Cerebellar nuclear complex (tissue), 1 donor: ENCODE measurements at regions not wholly inside any gene's neighbourhood (a gene's known extent, or its start where the extent isn't known, plus 50 kb on each side); places are given as distances from the start of the nearest gene placed in this dataset.
"Not testable (repeated sequence)": the region's sequence is repeated elsewhere in the genome, so short reads cannot be mapped to it uniquely, and the experiment has no call there.

Experiments used
- DNase-seq, 2 experiments: peaks; one replicate each; lab custom pipeline; 2025; lab: John Stamatoyannopoulos, UW

- no peak for DNase-seq
These were observed 490.6 kb upstream of the MARCKS start for GRCh38 chr6:113366505-113366904.

GRCh38 chr6:113370508-113371502, 486.3 kb upstream of the MARCKS start:
- DNase-seq: no peak

- not testable (repeated sequence) for DNase-seq
These were observed 481.7 kb upstream of the MARCKS start for GRCh38 chr6:113375466-113375865.

- DNase-seq: no peak
These were observed 480.9 kb upstream of the MARCKS start for GRCh38 chr6:113375950-113376846.

GRCh38 chr6:113376847-113377165, 480.3 kb upstream of the MARCKS start:
- no peak for DNase-seq

GRCh38 chr6:113377362-113377942, 479.7 kb upstream of the MARCKS start:
- DNase-seq: no peak

- DNase-seq: no peak
These were observed 476.6 kb upstream of the MARCKS start for GRCh38 chr6:113380591-113380990.

- DNase-seq: no peak
These were observed 475.9 kb upstream of the MARCKS start for GRCh38 chr6:113381232-113381631.

GRCh38 chr6:113381959-113382358, 475.2 kb upstream of the MARCKS start:
- DNase-seq: peak in 1 of 2 experiments; percentile 2

GRCh38 chr6:113383701-113384100, 473.4 kb upstream of the MARCKS start:
- DNase-seq: no peak

GRCh38 chr6:113385020-113385431, 472.1 kb upstream of the MARCKS start:
- DNase-seq: no peak

GRCh38 chr6:113388996-113389395, 468.1 kb upstream of the MARCKS start:
- DNase-seq: no peak

- no peak for DNase-seq
These were observed 464.5 kb upstream of the MARCKS start for GRCh38 chr6:113392551-113393055.

- no peak for DNase-seq
These were observed 462.9 kb upstream of the MARCKS start for GRCh38 chr6:113394216-113394615.

GRCh38 chr6:113394729-113395128, 462.4 kb upstream of the MARCKS start:
- DNase-seq: no peak

- no peak for DNase-seq
These were observed 460.4 kb upstream of the MARCKS start for GRCh38 chr6:113396730-113397129.

GRCh38 chr6:113397236-113397635, 459.9 kb upstream of the MARCKS start:
- DNase-seq: no peak

- no peak for DNase-seq
These were observed 455.9 kb upstream of the MARCKS start for GRCh38 chr6:113401231-113401630.

GRCh38 chr6:113402544-113402943, 454.6 kb upstream of the MARCKS start:
- no peak for DNase-seq

GRCh38 chr6:113403966-113404595, 453.1 kb upstream of the MARCKS start:
- no peak for DNase-seq

- no peak for DNase-seq
These were observed 451.7 kb upstream of the MARCKS start for GRCh38 chr6:113405326-113406047.
